Fibroblast of the aortic adventitia (primary cell): ENCODE measurements at regions not wholly inside any gene's neighbourhood (a gene's known extent, or its start where the extent isn't known, plus 50 kb on each side); places are given as distances from the start of the nearest gene placed in this dataset.
A peak's percentile ranks its signal among the peaks of the same experiment; 100 is the strongest.

ENCODE experiments used
- DNase-seq: peaks from one replicate; pipeline ENCODE4 v3.0.0-alpha.2; 2010; ENCODE audit warnings: low read depth
- H3K4me3 ChIP-seq: 2 replicates; pipeline ENCODE4 v1.5.1; 2011; ENCODE audit warnings: low read depth, mild to moderate bottlenecking, control low read depth, low read length, moderate library complexity
- TF ChIP-seq, protein P1 (sequence below): IDR thresholded peaks from 2 replicates; pipeline ENCODE4 v1.5.1; 2011; ENCODE audit warnings: mild to moderate bottlenecking, low read length, control low read depth, inconsistent platforms; ENCODE audit not compliant: insufficient read depth

DNA sequence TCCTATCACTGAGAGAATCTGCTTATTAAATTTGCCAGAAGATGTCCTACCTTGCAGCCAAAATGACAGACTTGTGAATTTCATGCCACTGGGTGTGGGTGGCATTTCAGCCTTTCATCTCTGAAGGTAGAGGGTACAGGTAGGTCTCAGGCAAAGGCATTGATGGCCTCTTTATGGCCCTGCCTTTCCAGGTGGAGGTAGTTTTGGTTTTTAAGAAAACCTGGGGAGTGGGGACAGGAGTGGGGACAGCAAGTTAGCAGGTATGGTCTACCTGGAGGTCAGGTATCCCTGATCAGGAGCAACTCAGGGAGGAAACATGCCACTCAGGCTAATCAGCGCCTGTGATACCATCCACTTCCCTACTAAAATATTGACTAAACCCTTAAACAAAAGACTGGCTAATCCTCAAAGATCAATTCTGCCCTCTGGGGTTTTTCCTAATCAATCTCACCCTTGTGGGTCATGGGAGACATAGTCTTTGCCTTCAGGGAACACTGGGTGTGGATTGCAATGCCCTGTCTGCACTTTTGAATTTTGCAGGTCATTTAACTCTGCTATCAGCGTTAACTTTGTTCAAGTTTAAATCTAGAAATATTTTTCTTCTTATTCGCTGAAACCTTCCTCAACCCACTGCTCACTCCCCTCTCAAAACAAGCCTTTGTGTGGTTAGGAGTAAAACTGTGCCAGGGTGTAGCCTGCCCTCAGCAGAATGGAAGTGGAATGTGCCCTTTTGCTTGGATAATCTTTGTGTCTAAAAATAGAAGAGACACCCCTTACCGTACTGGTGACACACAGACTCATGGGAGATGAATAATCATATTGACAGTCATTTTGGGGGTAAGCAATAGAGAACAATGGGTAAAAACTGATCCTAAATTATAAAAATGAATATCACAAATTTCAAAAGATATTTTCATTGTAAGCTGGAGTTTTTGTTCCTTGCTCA, 233.7 kb downstream of the COG6 start:
- H3K4me3 ChIP-seq = no peak overlapping the region
- TF ChIP-seq, protein P1, sequence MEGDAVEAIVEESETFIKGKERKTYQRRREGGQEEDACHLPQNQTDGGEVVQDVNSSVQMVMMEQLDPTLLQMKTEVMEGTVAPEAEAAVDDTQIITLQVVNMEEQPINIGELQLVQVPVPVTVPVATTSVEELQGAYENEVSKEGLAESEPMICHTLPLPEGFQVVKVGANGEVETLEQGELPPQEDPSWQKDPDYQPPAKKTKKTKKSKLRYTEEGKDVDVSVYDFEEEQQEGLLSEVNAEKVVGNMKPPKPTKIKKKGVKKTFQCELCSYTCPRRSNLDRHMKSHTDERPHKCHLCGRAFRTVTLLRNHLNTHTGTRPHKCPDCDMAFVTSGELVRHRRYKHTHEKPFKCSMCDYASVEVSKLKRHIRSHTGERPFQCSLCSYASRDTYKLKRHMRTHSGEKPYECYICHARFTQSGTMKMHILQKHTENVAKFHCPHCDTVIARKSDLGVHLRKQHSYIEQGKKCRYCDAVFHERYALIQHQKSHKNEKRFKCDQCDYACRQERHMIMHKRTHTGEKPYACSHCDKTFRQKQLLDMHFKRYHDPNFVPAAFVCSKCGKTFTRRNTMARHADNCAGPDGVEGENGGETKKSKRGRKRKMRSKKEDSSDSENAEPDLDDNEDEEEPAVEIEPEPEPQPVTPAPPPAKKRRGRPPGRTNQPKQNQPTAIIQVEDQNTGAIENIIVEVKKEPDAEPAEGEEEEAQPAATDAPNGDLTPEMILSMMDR = no peak
- DNase-seq = peak; percentile 56

DNA sequence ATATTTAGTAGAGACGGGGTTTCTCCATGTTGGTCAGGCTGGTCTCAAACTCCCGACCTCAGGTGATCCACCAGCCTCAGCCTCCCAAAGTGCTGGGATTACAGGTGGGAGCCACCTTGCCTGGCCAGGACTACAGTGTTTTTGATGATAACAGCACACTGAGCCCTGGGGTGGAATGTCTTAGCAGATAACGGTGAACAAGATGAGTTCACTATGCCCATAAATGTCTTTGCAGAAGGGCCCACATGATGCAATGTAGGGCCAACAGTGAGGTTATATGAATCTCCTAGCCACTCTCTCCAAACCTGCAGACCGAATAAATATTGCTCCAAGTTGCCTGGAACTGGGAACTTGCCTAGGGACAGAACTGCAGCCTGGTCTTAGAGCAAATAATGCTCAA, 235.1 kb downstream of the COG6 start:
- TF ChIP-seq, protein P1 = no peak
- H3K4me3 ChIP-seq = no peak overlapping the region
- peak; percentile 56 for DNase-seq

DNA sequence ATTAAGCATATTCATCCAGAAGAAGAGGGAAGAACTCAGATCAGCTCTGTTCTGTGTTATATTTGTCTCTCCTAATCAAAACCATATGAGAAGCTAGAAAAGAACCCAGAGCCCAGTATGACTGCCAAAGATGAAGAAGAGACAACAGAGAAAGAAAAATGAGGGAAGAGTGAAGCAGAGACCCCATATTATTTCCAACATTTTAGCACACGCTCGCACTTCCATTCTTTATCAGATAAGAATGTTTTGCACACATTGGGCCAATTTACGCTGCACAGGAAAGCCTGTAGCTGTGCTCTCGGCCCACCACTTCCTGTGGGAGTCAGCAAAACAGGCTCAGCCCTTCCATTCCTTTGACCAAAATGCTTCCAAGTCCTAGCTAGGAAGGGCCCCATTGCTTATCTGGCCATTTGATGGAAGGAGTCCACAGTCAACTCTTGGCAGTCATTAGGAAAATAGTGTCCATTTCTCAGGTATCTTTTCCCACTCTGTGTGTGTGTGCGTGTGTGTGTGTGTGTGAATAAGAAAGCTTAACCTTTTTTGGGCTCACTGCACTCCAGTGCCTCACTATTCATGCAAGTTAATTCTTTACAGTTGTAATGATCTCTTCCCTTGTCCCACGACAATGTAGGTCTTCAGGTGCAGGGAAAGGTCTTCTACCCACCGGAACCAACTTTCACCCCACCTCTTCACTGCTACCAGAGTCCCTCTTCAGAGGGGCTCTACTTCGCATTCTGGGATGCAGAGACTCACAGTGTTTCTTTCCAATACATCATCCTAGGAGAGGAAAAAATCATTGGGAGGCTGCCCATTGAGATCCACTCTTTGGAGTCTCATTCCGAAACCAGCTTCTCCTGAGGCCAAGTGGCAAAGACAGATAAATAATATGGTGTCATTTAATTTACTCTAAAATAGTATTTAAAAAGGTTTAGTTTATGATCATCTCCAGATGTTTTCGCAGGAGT, 237.5 kb downstream of the COG6 start:
- TF ChIP-seq, protein P1 = no peak
- peak; percentile 99 for DNase-seq
- no peak overlapping the region for H3K4me3 ChIP-seq

DNA sequence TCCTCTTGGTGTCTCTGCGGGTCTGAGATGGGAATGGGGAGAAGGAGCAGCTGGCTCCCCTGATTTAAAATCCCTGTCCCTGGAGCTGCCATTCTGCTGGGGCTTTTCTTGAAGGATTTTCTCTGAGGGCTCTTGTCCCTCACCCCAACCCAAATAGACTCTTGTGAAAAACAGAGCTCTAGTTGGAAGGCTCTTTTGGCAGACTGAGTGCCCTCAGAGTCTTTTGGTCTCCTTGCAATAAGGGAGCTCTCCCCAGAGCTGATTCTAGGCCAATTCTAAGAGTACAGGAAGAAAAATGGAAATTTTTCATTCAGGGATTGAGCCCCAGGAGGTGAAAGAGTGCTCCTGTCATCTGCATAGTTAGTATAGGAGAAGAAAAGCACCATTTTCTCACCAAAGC, 238.3 kb downstream of the COG6 start:
- TF ChIP-seq, protein P1 = no peak
- peak; percentile 69 for DNase-seq
- H3K4me3 ChIP-seq = no peak overlapping the region

DNA sequence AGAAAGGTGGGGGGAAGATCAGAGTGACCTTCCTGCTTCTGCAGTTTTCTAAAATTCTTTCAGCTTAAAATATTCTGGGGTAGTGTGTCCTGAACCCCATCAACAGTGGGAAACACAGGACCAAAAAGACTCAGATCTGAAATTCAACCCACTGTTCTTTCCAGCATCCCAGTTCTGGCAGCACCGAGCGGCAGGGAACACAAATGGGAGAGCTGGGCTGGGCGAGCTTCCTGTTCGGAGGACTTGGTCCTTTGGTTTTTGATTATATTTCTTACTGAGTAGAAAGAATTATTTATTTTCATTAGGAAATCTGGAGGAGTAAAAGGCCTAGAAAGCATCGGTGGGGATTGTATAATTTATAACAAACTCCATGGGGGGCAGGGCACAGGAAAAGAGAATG, 239.1 kb downstream of the COG6 start:
- no peak for DNase-seq
- H3K4me3 ChIP-seq = no peak overlapping the region
- TF ChIP-seq, protein P1 = no peak

DNA sequence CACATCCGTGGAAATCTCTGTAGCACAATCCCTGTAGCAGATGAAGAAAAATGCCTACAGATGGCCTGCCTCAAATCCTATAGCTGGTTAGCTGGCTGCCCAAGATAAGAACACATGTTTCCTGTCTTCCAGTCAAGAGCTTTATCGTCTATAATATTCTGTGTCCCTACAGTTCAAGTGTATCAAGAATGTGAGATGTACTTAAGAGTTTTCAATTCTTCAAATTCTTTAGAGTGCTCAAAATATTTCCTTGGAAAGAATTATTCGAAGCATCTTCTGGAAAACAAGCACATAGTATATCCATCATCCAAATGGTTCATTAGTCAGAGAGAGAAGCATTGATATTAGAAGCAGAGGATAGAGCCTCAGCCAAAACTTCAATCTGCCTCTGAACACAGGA, 239.8 kb downstream of the COG6 start:
- no peak overlapping the region for H3K4me3 ChIP-seq
- peak; percentile 79 for DNase-seq
- TF ChIP-seq, protein P1 = no peak
